T-helper 22 cell (primary cell): ENCODE measurements at regions not wholly inside any gene's neighbourhood (a gene's known extent, or its start where the extent isn't known, plus 50 kb on each side); places are given as distances from the start of the nearest gene placed in this dataset.
A peak's percentile ranks its signal among the peaks of the same experiment; 100 is the strongest.

Source experiments
- DNase-seq: peaks from one replicate; pipeline ENCODE4 v3.0.0-alpha.2; 2020; ENCODE audit warnings: low read depth

DNA sequence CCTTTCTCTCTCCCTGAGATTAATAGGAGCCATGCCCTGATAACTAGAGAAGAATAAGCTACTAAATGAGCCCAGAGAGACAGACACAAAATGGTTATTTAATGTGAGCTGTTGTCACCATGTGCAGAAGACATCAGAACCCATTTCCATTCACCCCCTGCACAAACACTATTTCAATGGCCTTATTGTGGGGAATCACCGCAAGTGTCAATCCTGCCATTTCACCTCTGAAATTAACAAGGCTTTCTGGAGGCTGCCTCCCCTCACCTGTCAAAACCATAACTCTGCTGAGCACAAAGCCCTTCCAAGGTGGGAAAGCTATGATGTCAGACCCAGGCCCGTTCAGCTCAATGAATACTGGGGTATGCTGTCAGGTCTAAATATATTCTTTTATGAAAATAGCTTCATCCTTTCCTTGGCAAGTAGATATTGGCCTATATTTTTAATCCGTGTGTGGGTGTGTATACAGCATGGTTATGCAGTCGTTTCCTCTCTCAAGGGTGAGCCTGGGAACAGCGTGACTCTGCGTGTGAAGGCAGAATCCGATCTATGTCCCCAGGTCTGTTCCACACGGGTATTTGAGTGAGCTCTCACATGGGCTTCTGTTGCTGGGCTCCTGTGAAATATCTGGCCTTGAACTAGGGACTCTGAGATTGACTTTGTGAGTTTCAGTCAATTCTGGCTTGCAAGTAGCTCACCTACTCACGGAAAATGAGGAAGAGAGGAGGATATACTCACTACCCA, 266.3 kb downstream of the FBXW7 start:
- no peak for DNase-seq

DNA sequence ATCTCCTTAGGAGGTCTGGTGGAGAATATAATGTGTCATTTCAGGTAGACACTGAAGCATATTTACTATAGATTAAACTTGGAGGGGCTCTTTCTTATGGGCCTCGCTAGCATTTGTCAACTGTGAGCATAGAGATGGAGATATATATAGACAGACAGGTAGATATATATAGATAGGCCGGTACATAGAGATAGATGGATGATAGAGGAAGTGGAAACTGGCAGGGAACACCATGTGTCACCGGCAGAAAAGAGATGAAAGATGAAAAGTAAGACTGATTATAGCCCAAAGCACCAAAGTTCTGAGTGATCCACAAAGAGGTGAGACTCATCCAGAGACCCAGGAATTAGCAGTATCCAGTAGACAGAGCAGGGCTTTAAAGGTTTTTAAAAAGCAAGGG, 268.1 kb downstream of the FBXW7 start:
- no peak for DNase-seq

DNA sequence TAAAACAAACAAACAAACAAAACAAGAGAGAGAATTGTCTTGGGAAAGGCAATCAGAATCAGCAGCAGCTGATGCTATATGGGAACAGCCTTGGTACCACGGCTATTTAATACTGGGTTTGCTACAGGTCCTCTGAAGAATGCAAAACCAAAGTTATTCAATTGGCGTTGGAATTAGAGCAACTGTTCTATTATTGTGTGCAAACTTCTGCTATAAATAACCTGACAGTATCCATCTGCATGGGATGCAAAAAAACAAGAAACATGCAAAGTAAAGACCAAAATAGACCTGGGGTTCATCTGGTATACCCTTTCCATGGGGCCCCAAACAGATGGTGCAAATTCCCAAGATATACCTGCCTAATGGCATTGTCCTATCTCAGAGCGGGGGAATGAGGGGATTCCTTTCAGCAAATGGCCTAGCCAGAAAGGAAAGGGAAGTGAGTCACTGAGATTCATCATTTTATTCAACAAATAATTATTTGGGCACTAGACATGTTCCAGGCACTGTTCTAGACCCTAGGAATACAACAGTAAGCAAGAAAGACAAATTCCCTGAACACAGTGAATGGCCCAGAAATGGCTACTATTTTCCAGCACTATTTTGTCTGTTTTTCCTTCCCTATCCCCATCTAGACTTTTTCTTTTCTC, 268.9 kb downstream of the FBXW7 start:
- DNase-seq = no peak

DNA sequence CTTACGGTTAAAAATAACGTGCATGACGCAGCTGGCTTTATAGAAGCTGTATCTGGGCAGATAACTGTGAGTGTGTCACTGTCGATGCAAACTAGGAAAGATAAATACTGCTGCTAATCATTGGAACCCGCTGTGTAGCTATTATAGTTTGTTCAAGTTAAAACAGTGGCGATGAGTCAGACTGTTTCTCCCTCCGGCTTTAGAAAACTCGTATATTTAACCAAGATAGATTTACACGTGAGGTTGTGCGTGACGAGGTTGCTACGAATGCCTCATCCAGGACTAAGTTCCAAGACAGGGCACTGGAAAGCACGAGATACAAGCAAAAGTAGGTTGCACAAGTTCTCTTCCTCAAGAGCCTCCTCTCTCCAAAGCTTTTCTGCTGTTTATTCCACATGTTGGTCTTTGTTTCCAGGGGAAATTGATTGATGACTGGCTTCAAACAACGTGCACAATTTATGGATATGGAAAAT, 270.7 kb downstream of the FBXW7 start:
- no peak for DNase-seq

DNA sequence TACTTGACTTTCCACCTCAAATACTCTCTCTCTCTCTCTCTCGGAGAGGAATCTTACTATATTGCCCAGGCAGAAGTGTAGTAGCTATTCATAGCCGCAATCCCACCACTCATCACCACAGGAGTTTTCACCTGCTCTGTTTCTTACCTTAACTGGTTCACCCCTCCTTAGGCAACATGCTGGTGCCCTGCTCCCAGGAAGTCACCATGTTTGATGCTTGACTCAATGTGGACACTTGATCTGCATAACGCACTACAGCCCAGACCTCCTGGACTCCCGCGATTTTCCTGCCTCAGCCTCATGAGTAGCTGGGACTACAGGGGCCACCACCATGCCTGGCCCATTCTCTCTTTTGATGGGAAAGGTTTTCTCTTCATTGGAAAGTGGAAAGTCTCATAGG, 271.8 kb downstream of the FBXW7 start:
- no peak for DNase-seq

DNA sequence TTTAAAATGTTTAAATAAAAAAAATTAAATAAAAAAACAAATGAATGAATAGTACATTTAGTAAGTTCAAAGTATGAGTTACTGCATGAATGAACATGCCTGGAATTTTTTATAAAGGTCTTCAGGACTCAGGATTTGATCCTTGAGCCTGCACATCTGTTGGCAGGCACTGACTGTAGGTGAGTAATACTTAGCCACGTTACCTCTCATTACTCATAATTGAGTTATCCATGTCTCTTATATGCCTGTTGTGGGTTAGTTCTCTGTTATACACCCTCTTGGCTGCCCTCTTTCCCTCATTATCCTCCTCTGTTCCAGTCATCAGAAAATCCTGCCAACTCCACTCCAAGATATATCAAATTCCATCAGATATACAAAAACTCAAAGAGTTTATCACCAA, 276.0 kb downstream of the FBXW7 start:
- DNase-seq = no peak

DNA sequence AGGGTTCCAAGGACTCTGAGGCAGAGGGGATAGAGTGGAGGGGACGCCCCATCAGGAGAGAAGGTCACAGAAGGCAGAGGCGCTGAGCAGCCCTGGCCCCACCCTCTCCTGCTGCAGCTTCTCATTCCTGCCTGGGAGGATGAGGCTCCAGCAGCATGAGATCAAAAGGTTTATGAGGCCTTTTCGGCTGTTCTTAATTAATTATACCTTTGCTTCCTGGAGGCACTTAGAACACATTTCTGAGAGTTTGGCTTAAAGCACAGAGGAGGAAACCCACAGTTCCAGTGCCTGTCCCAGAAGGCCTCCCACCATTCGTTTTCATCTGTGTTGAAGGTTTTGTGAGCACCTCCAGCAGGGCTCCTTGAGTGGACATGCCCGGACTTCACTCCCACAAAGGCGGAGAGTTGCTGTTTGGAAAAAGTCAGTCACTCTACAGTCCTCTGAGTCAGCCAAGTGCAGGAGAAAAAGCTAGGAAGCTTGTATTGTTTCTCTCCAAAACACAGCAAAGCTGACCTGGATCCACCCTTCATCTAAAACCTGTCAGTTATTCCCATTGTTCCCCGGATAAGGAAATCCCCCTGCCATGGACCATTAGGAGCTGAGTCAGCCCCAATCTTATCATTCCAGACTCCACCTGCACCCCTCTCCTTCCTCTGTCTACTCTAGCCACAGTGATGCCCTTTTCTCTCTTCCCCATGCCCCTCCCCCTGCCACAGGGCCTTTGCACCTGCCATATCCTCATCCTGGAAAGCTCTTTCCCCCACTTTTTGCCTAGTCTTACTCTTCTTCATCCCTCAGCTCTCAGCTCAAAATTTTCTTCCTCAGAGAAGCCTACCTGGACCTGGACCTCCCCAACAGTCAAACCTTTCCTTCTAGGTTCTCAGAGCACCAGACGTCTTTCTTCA, 276.8 kb downstream of the FBXW7 start:
- no peak for DNase-seq

DNA sequence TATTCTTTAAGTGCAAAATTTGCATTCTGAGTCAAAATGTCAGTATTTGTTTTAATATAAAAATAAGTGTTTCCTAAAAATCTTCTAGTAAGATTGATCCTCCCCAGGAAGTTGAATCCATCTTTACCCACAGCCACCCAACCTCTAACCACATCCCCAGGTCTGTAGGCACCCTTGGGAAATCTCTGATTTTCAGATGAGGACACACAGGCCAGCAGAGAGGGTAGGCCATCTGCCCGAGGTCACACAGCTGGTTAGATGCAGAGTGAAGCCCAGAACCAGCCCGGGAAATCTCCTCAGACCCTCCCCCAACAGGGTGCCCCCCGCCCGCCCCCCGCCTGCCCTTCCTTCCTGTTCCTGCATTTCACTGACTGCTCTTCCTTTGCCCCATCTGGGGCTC, 277.5 kb downstream of the FBXW7 start:
- no peak for DNase-seq

DNA sequence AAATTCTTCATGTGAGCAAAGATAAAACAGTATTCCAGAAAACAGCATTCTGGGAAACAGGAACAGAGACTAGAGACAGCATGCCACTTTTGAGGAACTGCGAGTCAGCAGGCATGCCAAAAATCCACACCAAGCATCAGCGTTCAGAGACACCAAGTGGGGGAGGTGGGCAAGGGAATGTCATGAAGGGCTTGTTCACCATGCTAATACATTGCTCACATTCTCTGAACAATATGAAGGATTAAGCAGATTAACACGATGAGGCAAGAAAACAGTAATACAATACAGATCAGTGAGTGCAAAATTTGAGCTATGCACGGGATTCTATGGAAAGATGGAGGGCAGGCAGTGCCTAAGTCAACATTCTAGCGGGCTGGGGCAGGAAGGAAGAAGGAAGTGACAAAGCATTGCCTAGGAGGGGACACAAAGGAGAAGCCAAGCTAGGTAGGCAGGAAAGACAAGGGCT, 278.3 kb downstream of the FBXW7 start:
- no peak for DNase-seq

DNA sequence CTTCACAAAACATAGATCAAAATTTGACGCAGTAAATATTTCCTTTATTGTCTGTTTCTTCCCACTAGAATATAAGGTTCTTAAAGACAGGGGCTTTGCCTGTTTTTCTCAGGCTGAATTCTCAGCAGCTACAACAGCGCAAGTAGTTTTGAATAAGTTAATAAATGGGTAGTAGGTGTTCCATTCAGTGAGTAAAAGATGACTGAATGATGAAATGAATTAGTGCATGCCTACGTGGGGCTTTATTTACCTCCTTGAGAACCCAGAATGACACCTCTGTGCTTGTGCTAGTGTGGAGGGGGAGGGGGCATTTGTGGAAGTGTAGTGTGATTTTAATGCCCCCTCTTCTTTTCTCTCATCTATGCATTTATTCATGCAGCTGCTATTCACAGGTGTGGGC, 278.9 kb downstream of the FBXW7 start:
- DNase-seq = no peak

DNA sequence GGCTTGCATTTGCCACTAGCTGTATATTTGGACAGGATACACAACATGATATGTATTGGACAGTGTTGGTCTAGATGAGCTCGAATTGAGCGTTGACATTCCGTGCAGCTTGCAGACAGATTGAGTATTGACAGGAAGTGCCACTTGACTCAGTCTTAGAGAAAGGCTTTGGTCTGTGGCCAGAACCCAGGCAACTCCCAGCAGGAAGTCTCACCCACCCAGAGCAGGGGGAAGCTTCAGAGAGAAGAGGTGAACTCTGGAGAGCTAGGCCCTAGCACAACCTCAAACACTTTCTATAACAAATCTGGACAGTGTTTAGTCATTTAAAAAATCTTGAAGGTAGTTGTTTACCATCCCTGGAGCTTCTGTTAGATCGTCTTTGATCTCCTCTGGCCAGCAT, 280.5 kb downstream of the FBXW7 start:
- DNase-seq = peak; percentile 16

DNA sequence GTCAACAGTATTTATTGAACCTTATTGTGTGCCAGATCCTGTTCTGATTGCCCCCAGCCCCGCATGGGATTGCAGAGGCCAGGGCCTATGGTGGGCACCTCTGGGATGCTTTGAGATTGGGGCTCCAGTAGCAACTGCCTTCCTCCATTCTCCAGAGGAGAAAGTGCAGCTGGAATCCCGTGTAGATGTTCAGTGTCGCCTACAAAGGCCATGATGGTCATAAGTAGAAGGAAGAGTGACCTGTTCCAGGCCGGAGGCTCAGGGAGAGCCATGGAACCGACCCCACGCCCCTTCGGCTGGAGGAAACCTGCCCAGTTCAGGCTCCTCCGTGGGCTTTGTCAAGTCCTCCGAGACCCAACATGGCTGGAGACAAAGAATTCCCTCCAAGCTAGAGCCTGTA, 287.5 kb downstream of the FBXW7 start:
- DNase-seq = no peak

DNA sequence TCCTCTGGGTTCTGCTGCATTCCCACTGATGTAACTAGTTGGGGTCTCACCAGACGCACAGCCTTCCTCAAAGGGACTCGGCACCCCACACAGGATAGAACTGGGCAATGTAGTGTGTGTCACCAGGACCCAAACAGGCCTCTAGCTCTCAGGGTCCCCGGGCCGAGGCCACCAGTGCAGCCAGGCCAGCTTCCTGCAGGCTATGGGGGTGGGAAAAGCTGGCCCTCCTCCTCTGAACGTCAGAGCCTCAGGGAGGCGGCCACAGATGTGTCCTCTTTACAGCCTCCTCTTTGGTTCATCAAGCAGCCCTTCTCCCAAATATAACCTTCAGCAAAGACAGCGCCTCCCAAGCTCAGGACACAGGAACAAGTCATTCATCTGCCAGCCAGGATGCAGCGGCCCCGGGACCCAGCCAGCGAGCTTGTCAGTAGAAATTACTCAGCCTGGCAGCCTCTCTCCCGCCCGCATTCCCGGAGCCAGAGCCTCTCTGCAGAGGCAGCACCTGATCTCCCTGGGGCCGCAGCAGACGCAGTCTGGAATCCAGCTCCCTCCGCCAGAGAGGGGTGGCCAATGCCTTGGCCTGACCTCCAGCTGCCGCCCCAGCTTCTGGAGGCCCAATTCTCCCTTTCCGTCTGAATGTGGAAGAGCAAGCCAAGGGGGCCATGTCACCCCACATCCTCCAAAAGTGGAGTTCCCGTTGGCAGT, 288.5 kb downstream of the FBXW7 start:
- no peak for DNase-seq

DNA sequence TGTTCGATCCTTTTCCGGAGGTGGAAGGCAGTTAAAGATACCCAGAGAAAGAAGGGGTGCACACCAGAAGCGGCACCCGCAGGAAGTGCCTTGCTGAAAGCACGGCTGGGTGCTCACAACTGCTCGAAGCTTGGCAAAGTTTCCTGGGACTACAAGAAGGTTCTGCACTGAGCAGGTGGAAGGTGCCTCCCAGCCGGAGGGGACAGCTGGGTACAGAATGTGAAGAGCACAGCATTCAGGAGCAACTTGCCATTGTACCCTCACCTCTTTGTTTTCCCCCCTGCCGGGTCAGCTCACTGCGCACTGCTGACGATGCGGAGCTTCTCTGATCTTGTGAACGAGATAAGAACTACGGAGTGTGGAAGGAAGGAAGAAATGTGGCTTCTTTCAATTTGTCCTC, 289.2 kb downstream of the FBXW7 start:
- DNase-seq = no peak

DNA sequence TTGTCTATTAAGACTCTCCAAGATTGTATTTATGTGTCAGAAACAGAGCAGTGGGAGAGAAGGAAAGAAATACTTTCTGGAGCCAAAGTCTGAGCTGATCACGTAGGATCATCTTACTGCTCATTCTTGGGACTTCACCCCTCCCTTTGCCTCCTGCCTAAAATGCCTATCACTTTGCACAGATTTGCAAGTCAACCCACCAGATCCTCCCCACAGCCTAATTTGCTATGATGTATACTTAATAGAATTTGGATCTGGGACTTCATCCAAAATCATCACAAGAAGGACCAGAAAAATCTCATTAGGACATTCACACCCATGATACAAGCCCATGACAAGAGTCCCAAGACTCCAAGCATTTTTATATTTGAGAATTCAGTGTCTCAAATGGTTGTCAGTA, 290.2 kb downstream of the FBXW7 start:
- DNase-seq = no peak

DNA sequence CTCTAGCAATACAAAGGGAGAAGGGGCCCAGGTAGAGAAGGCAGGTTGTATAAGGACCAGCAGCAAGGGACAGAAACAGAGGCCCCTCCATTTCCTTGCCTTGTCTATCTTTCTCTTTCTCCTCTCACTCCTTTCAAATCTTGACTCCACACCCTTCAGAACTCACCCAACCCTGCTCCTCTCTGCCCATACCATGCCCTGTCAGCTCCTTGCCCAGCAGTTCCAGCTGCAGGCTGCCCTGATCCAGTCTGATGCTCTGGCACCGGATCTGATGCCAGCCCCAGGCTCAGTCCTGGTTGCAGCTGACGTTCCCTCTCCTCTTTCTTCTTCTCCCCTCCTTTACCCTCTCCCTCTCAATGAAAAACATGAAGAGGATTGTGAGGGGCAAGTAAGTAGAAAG, 291.2 kb downstream of the FBXW7 start:
- no peak for DNase-seq

DNA sequence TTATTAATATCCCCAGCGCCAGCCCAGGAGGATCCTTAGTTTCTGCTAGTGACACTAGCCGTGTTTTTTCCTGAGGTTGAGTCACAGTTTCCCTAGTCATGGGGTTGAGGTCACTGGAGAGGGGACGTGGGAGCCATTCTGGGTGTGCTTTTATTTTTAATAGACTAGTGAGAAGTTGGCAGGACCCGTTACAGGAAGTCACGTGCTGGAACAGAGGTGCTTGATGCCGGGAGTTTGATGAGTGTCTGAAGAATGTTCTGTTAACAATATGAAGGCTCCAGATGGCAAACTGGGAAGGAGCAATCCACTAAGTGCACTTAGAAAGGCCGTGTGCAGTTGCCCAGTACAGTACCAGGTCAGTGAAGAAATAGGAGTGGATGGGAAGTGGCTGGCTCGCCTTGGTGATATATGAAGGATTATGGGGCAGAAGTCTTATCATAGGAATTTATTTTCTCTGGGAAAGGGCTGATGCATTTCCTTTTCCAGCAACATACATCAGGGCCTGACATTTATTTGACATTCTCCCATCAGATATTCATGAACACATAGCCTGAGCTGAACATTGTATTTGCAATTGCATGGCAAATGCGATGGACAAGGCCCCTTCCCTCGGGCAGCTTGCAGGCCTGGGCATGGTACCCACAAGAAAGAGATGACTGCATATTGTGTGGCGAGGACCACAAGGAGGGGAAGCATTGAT, 291.8 kb downstream of the FBXW7 start:
- no peak for DNase-seq

DNA sequence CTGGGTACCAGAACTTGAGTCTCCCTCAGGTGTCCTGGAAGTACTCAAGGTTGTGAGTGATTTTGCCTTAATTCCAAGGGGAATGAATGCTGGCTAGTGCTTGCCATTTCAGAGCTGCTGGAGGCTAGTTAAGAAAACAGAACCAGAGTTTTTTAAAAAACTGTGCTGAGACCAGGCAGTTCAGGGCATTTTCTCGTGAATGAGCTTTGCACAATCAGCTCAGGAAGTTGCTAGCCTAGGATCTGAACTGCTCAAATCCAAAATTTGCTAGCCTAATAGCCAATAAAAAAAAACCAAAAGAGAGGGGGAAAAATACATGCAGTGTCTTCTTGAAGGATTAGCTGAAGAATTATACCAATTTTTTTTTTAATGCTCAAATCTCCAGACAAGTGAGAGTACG, 292.7 kb downstream of the FBXW7 start:
- no peak for DNase-seq

DNA sequence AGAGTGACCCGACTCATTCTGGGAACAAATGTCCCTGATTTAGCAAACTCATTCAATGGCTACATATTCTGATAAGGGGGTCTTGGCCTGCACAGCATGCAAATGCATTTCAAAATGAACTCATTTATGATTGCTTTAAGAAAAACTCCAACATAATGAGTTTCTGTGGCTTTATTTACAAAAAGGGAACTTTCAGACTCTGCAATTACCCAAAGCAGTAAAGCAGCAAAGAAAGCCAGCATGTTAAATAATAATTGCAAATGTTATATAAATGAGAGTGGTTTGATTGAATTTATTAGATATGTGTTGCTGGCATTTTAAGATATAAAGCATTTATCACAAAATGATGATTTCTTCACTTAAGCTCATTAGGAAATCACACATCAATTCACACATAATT, 295.7 kb downstream of the FBXW7 start:
- DNase-seq = no peak

DNA sequence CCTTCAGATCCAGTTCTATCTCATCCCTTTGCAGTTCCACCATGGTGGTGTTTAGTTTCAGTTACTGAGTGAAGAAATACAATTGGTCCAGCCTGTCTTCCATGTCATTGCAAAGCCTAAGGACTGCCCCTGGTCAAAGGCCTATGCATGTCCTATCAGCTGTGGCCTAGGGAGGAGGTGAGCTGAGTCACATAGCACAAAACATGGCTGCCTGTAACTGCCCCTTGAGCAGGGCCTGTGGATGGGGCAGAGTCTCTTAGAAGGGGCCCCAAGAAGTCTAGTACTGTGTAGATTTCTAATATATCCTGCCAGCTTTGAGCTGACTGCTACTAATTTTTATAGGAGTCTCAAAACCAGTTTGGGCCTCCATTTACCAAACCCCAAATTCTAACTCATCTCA, 296.7 kb downstream of the FBXW7 start:
- no peak for DNase-seq

DNA sequence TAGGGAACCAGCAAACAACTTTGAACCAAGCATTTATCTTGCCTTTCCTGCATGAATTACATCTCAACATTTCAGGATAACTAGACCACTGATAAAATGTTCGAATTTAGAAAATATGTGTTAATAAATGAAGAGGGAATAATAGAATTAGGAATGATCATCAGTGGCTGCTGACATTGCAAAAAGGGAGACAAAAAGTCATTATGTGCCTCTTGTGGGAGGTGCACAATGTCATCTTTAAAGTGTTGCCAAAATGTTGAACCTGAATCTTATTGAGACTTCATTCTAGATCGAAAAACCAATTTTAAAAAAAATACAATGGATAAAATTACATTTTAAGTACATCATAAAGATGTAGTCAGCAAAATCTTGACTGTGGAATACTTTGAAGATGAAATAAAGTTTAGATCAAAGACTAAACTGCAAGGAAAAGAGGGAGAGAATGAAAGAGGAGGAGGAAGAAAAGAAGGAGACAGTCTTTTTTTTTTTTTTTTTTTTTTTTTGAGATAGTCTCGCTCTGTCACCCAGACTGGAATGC, 299.3 kb downstream of the FBXW7 start:
- no peak for DNase-seq
